ENCODE measurements at regions not wholly inside any gene's neighbourhood (a gene's known extent, or its start where the extent isn't known, plus 50 kb on each side); places are given as distances from the start of the nearest gene placed in this dataset.

- Histone ChIP-seq H3K4me1 (ENCODE audit: control extremely low read depth in 1 of 4, control insufficient read depth in 4 of 4, insufficient read depth in 4 of 4, low read length in 3 of 4) (no peaks in the 10 kb centered on the region), H3K4me3 (ENCODE audit: control insufficient read depth in 1 of 7, extremely low read depth in 1 of 7, insufficient read depth in 4 of 7, low read depth in 2 of 7, low read length in 6 of 7) (no peak overlapping the region), H3K9me3 (ENCODE audit: control extremely low read depth in 1 of 5, control insufficient read depth in 4 of 5, insufficient read depth in 2 of 5, low read depth in 1 of 5, low read length in 4 of 5) (no peaks in the 10 kb centered on the region), H3K27ac (ENCODE audit: insufficient read depth in 1 of 2, low read depth in 1 of 2, low read length in 2 of 2, poor library complexity in 1 of 2, severe bottlenecking in 2 of 2) (no peak overlapping the region), H3K36me3 (ENCODE audit: control insufficient read depth in 4 of 4, insufficient read depth in 4 of 4, low read length in 3 of 4) (no peaks in the 10 kb centered on the region), H3K27me3 (replicated peaks in 2 of 5; ENCODE audit: control insufficient read depth in 4 of 5, insufficient read depth in 5 of 5, low read length in 4 of 5) (no peaks in the 10 kb centered on the region)
- DNase-seq: no peak
- ChIA-PET POLR2A (no interaction called here), CTCF (no interaction called here)
- WGBS (ENCODE audit: insufficient coverage): 69% methylated on average over 2 of the region's 4 CpGs
Measured at GRCh38 chr17:12390631-12391030, 275.1 kb upstream of the MYOCD start.

GRCh38 chr17:12391468-12391867 is 274.2 kb upstream of the MYOCD start:
- H3K9me3 ChIP-seq (ENCODE audit: control extremely low read depth in 1 of 5, control insufficient read depth in 4 of 5, insufficient read depth in 2 of 5, low read depth in 1 of 5, low read length in 4 of 5): no peaks in the 10 kb centered on the region
- no peak for DNase-seq
- no peaks in the 10 kb centered on the region for H3K4me1 ChIP-seq (ENCODE audit: control extremely low read depth in 1 of 4, control insufficient read depth in 4 of 4, insufficient read depth in 4 of 4, low read length in 3 of 4)
- CTCF ChIA-PET: no interaction called here
- no peak overlapping the region for H3K27ac ChIP-seq (ENCODE audit: insufficient read depth in 1 of 2, low read depth in 1 of 2, low read length in 2 of 2, poor library complexity in 1 of 2, severe bottlenecking in 2 of 2)
- WGBS (ENCODE audit: insufficient coverage): 47% methylated on average over 3 of the region's 3 CpGs
- no peaks in the 10 kb centered on the region for H3K27me3 ChIP-seq (replicated peaks in 2 of 5; ENCODE audit: control insufficient read depth in 4 of 5, insufficient read depth in 5 of 5, low read length in 4 of 5)
- no peak overlapping the region for H3K4me3 ChIP-seq (ENCODE audit: control insufficient read depth in 1 of 7, extremely low read depth in 1 of 7, insufficient read depth in 4 of 7, low read depth in 2 of 7, low read length in 6 of 7)
- POLR2A ChIA-PET: no interaction called here
- no peaks in the 10 kb centered on the region for H3K36me3 ChIP-seq (ENCODE audit: control insufficient read depth in 4 of 4, insufficient read depth in 4 of 4, low read length in 3 of 4)

- WGBS (ENCODE audit: insufficient coverage): 50% methylated on average over 3 of the region's 5 CpGs
- no peak for DNase-seq
- POLR2A ChIA-PET: interaction anchor here (0.6 kb wide), 2 partner anchors 46 to 494 kb away, joined by 3 read pairs; no protein-coding TSS in a partner anchor
- H3K4me1 ChIP-seq (ENCODE audit: control extremely low read depth in 1 of 4, control insufficient read depth in 4 of 4, insufficient read depth in 4 of 4, low read length in 3 of 4): no peaks in the 10 kb centered on the region
- no peak overlapping the region for H3K4me3 ChIP-seq (ENCODE audit: control insufficient read depth in 1 of 7, extremely low read depth in 1 of 7, insufficient read depth in 4 of 7, low read depth in 2 of 7, low read length in 6 of 7)
- H3K36me3 ChIP-seq (ENCODE audit: control insufficient read depth in 4 of 4, insufficient read depth in 4 of 4, low read length in 3 of 4): no peaks in the 10 kb centered on the region
- no peaks in the 10 kb centered on the region for H3K27me3 ChIP-seq (replicated peaks in 2 of 5; ENCODE audit: control insufficient read depth in 4 of 5, insufficient read depth in 5 of 5, low read length in 4 of 5)
- no peaks in the 10 kb centered on the region for H3K9me3 ChIP-seq (ENCODE audit: control extremely low read depth in 1 of 5, control insufficient read depth in 4 of 5, insufficient read depth in 2 of 5, low read depth in 1 of 5, low read length in 4 of 5)
- CTCF ChIA-PET: no interaction called here
- H3K27ac ChIP-seq (ENCODE audit: insufficient read depth in 1 of 2, low read depth in 1 of 2, low read length in 2 of 2, poor library complexity in 1 of 2, severe bottlenecking in 2 of 2): no peak overlapping the region
Measured at GRCh38 chr17:12395733-12396354, 269.8 kb upstream of the MYOCD start.

- Histone ChIP-seq H3K4me1 (ENCODE audit: control extremely low read depth in 1 of 4, control insufficient read depth in 4 of 4, insufficient read depth in 4 of 4, low read length in 3 of 4) (no peaks in the 10 kb centered on the region), H3K27me3 (replicated peaks in 2 of 5; ENCODE audit: control insufficient read depth in 4 of 5, insufficient read depth in 5 of 5, low read length in 4 of 5) (no peaks in the 10 kb centered on the region), H3K36me3 (ENCODE audit: control insufficient read depth in 4 of 4, insufficient read depth in 4 of 4, low read length in 3 of 4) (no peaks in the 10 kb centered on the region), H3K4me3 (ENCODE audit: control insufficient read depth in 1 of 7, extremely low read depth in 1 of 7, insufficient read depth in 4 of 7, low read depth in 2 of 7, low read length in 6 of 7) (no peak overlapping the region), H3K9me3 (ENCODE audit: control extremely low read depth in 1 of 5, control insufficient read depth in 4 of 5, insufficient read depth in 2 of 5, low read depth in 1 of 5, low read length in 4 of 5) (no peaks in the 10 kb centered on the region), H3K27ac (ENCODE audit: insufficient read depth in 1 of 2, low read depth in 1 of 2, low read length in 2 of 2, poor library complexity in 1 of 2, severe bottlenecking in 2 of 2) (no peak overlapping the region)
- CTCF ChIA-PET: no interaction called here
- 72% methylated on average over 5 of the region's 8 CpGs for WGBS (ENCODE audit: insufficient coverage)
- DNase-seq: no peak
- POLR2A ChIA-PET: no interaction called here
Measured at GRCh38 chr17:12398441-12399051, 267.1 kb upstream of the MYOCD start.

GRCh38 chr17:12402963-12403622 is 262.6 kb upstream of the MYOCD start:
- no peak overlapping the region for H3K27ac ChIP-seq (ENCODE audit: insufficient read depth in 1 of 2, low read depth in 1 of 2, low read length in 2 of 2, poor library complexity in 1 of 2, severe bottlenecking in 2 of 2)
- H3K4me1 ChIP-seq (ENCODE audit: control extremely low read depth in 1 of 4, control insufficient read depth in 4 of 4, insufficient read depth in 4 of 4, low read length in 3 of 4): no peaks in the 10 kb centered on the region
- ChIA-PET POLR2A (no interaction called here), CTCF (no interaction called here)
- DNase-seq: no peak
- WGBS (ENCODE audit: insufficient coverage): 100% methylated on average over 2 of the region's 5 CpGs
- peaks cover 0 to 2% (median 0%) of the 10 kb centered on the region in 5 experiments for H3K27me3 ChIP-seq (replicated peaks in 2 of 5; ENCODE audit: control insufficient read depth in 4 of 5, insufficient read depth in 5 of 5, low read length in 4 of 5)
- no peaks in the 10 kb centered on the region for H3K9me3 ChIP-seq (ENCODE audit: control extremely low read depth in 1 of 5, control insufficient read depth in 4 of 5, insufficient read depth in 2 of 5, low read depth in 1 of 5, low read length in 4 of 5)
- H3K4me3 ChIP-seq (ENCODE audit: control insufficient read depth in 1 of 7, extremely low read depth in 1 of 7, insufficient read depth in 4 of 7, low read depth in 2 of 7, low read length in 6 of 7): no peak overlapping the region
- no peaks in the 10 kb centered on the region for H3K36me3 ChIP-seq (ENCODE audit: control insufficient read depth in 4 of 4, insufficient read depth in 4 of 4, low read length in 3 of 4)

- no peaks in the 10 kb centered on the region for H3K9me3 ChIP-seq (ENCODE audit: control extremely low read depth in 1 of 5, control insufficient read depth in 4 of 5, insufficient read depth in 2 of 5, low read depth in 1 of 5, low read length in 4 of 5)
- DNase-seq: no peak
- no peak overlapping the region for H3K27ac ChIP-seq (ENCODE audit: insufficient read depth in 1 of 2, low read depth in 1 of 2, low read length in 2 of 2, poor library complexity in 1 of 2, severe bottlenecking in 2 of 2)
- H3K36me3 ChIP-seq (ENCODE audit: control insufficient read depth in 4 of 4, insufficient read depth in 4 of 4, low read length in 3 of 4): no peaks in the 10 kb centered on the region
- no peak overlapping the region for H3K4me3 ChIP-seq (ENCODE audit: control insufficient read depth in 1 of 7, extremely low read depth in 1 of 7, insufficient read depth in 4 of 7, low read depth in 2 of 7, low read length in 6 of 7)
- no peaks in the 10 kb centered on the region for H3K4me1 ChIP-seq (ENCODE audit: control extremely low read depth in 1 of 4, control insufficient read depth in 4 of 4, insufficient read depth in 4 of 4, low read length in 3 of 4)
- 67% methylated on average over 3 of the region's 5 CpGs for WGBS (ENCODE audit: insufficient coverage)
- ChIA-PET POLR2A (no interaction called here), CTCF (no interaction called here)
- H3K27me3 ChIP-seq (replicated peaks in 2 of 5; ENCODE audit: control insufficient read depth in 4 of 5, insufficient read depth in 5 of 5, low read length in 4 of 5): peaks cover 0 to 2% (median 0%) of the 10 kb centered on the region in 5 experiments
Measured at GRCh38 chr17:12403881-12404398, 261.8 kb upstream of the MYOCD start.

- Histone ChIP-seq H3K36me3 (ENCODE audit: control insufficient read depth in 4 of 4, insufficient read depth in 4 of 4, low read length in 3 of 4) (no peaks in the 10 kb centered on the region), H3K27me3 (replicated peaks in 2 of 5; ENCODE audit: control insufficient read depth in 4 of 5, insufficient read depth in 5 of 5, low read length in 4 of 5) (peaks cover 0 to 2% (median 0%) of the 10 kb centered on the region in 5 experiments), H3K9me3 (ENCODE audit: control extremely low read depth in 1 of 5, control insufficient read depth in 4 of 5, insufficient read depth in 2 of 5, low read depth in 1 of 5, low read length in 4 of 5) (no peaks in the 10 kb centered on the region), H3K4me1 (ENCODE audit: control extremely low read depth in 1 of 4, control insufficient read depth in 4 of 4, insufficient read depth in 4 of 4, low read length in 3 of 4) (no peaks in the 10 kb centered on the region), H3K27ac (ENCODE audit: insufficient read depth in 1 of 2, low read depth in 1 of 2, low read length in 2 of 2, poor library complexity in 1 of 2, severe bottlenecking in 2 of 2) (no peak overlapping the region), H3K4me3 (ENCODE audit: control insufficient read depth in 1 of 7, extremely low read depth in 1 of 7, insufficient read depth in 4 of 7, low read depth in 2 of 7, low read length in 6 of 7) (no peak overlapping the region)
- 82% methylated on average over 3 of the region's 5 CpGs for WGBS (ENCODE audit: insufficient coverage)
- DNase-seq: no peak
- ChIA-PET CTCF (no interaction called here), POLR2A (no interaction called here)
Measured at GRCh38 chr17:12406623-12407215, 259.0 kb upstream of the MYOCD start.
